Mesothelial cell of epicardium (in vitro differentiated cells): ENCODE measurements at regions not wholly inside any gene's neighbourhood (a gene's known extent, or its start where the extent isn't known, plus 50 kb on each side); places are given as distances from the start of the nearest gene placed in this dataset.
A peak's percentile ranks its signal among the peaks of the same experiment; 100 is the strongest.

Experiments used
- DNase-seq, 2 experiments: peaks; one replicate each; pipeline ENCODE4 v3.0.0; 2021; ENCODE audit warnings: low spot score in 2 of 2; ENCODE audit not compliant: unreplicated experiment in 2 of 2
- H3K27ac Mint-ChIP-seq: 2 replicates; pipeline ENCODE4 v1.8.0; 2021; ENCODE audit warnings: mixed read lengths
- H3K27me3 Mint-ChIP-seq: 2 replicates; pipeline ENCODE4 v1.8.0; 2021; ENCODE audit warnings: low read depth, mixed read lengths
- H3K36me3 Mint-ChIP-seq: 2 replicates; pipeline ENCODE4 v1.8.0; 2021; ENCODE audit warnings: mixed read lengths
- H3K4me1 Mint-ChIP-seq: 2 replicates; pipeline ENCODE4 v1.8.0; 2021; ENCODE audit warnings: mixed read lengths
- H3K4me3 Mint-ChIP-seq: 2 replicates; pipeline ENCODE4 v1.8.0; 2021; ENCODE audit warnings: mild to moderate bottlenecking, moderate library complexity, mixed read lengths
- H3K9me3 Mint-ChIP-seq: 2 replicates; pipeline ENCODE4 v1.8.0; 2021; ENCODE audit warnings: mixed read lengths
- TF ChIP-seq, protein P1 (sequence below): fragments of 200-600 bp; sonication (generic); IDR thresholded peaks from one replicate; pipeline ENCODE4 v1.5.0; 2021; ENCODE audit warnings: antibody characterized with exemption; ENCODE audit not compliant: unreplicated experiment

- Mint-ChIP-seq H3K4me1 (peaks cover 19% of the 10 kb centered on the region), H3K4me3 (no peak overlapping the region), H3K27ac (no peak overlapping the region), H3K9me3 (peaks cover 15% of the 10 kb centered on the region), H3K36me3 (no peaks in the 10 kb centered on the region), H3K27me3 (no peaks in the 10 kb centered on the region)
- TF ChIP-seq, protein P1, sequence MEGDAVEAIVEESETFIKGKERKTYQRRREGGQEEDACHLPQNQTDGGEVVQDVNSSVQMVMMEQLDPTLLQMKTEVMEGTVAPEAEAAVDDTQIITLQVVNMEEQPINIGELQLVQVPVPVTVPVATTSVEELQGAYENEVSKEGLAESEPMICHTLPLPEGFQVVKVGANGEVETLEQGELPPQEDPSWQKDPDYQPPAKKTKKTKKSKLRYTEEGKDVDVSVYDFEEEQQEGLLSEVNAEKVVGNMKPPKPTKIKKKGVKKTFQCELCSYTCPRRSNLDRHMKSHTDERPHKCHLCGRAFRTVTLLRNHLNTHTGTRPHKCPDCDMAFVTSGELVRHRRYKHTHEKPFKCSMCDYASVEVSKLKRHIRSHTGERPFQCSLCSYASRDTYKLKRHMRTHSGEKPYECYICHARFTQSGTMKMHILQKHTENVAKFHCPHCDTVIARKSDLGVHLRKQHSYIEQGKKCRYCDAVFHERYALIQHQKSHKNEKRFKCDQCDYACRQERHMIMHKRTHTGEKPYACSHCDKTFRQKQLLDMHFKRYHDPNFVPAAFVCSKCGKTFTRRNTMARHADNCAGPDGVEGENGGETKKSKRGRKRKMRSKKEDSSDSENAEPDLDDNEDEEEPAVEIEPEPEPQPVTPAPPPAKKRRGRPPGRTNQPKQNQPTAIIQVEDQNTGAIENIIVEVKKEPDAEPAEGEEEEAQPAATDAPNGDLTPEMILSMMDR: no peak
- no peak for DNase-seq
These were observed 240.1 kb downstream of the CASP12 start for GRCh38 chr11:104658177-104658576.

- no peaks in the 10 kb centered on the region for H3K27me3 Mint-ChIP-seq
- no peak overlapping the region for H3K27ac Mint-ChIP-seq
- H3K9me3 Mint-ChIP-seq: peaks cover 15% of the 10 kb centered on the region
These were observed 241.2 kb downstream of the CASP12 start for GRCh38 chr11:104657083-104657482.

GRCh38 chr11:104655066-104655465 is 243.2 kb downstream of the CASP12 start:
- H3K36me3 Mint-ChIP-seq: peaks cover 8% of the 10 kb centered on the region
- H3K4me1 Mint-ChIP-seq: peaks cover 24% of the 10 kb centered on the region
- no peak for DNase-seq
- H3K9me3 Mint-ChIP-seq: peaks cover 23% of the 10 kb centered on the region
- H3K27me3 Mint-ChIP-seq: no peaks in the 10 kb centered on the region
- TF ChIP-seq, protein P1: no peak
- H3K27ac Mint-ChIP-seq: no peak overlapping the region
- H3K4me3 Mint-ChIP-seq: no peak overlapping the region

More at GRCh38 chr11:104657083-104657482, 241.2 kb downstream of the CASP12 start:
- peaks cover 24% of the 10 kb centered on the region for H3K4me1 Mint-ChIP-seq
- TF ChIP-seq, protein P1: no peak
- H3K36me3 Mint-ChIP-seq: no peaks in the 10 kb centered on the region
- DNase-seq: no peak
- H3K4me3 Mint-ChIP-seq: no peak overlapping the region

DNA sequence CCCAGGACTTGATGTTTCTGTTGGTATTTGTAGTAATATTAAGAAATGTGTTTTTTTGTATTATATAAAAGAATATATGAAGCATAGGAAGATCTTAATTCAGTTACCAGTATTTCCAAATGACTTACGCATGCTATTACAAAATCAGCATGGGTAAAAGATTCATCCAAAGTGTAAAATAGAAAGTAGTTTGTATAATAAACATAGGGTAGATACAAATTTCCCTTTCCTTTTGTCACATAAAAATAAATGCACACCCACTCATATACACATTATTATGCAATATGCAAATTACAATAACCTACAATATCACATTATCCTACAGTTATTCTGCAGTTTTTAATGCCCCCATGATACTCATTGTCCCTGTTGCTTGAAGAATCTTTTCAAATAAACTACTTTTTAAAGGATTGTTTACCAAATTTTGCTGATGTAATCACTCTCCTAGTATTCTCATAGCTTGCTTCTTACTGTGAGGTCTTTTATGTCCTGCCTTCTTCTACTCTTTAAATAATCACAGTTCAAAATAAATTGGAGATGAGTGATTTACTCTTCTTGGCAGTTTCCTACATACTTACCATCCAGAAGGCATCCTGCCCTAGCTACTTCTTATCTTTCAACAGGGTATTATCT is 244.0 kb downstream of the CASP12 start:
- TF ChIP-seq, protein P1: no peak

GRCh38 chr11:104653407-104653806 is 244.9 kb downstream of the CASP12 start:
- Mint-ChIP-seq H3K9me3 (peaks cover 20% of the 10 kb centered on the region), H3K36me3 (peaks cover 10% of the 10 kb centered on the region), H3K4me1 (peaks cover 24% of the 10 kb centered on the region), H3K27ac (peak overlapping the region; percentile 65), H3K27me3 (no peaks in the 10 kb centered on the region), H3K4me3 (no peak overlapping the region)
- TF ChIP-seq, protein P1: no peak
- no peak for DNase-seq

More for the DNA sequence above, 244.0 kb downstream of the CASP12 start:
- peaks cover 20% of the 10 kb centered on the region for H3K9me3 Mint-ChIP-seq
- H3K36me3 Mint-ChIP-seq: peaks cover 10% of the 10 kb centered on the region
- no peaks in the 10 kb centered on the region for H3K27me3 Mint-ChIP-seq
- no peak overlapping the region for H3K4me3 Mint-ChIP-seq
- H3K27ac Mint-ChIP-seq: no peak overlapping the region
- peaks cover 24% of the 10 kb centered on the region for H3K4me1 Mint-ChIP-seq
- DNase-seq: no peak
